ENCODE measurements at regions not wholly inside any gene's neighbourhood (a gene's known extent, or its start where the extent isn't known, plus 50 kb on each side); places are given as distances from the start of the nearest gene placed in this dataset.

- Histone ChIP-seq H3K27ac (ENCODE audit: low read depth in 2 of 2, low read length in 2 of 2) (no peak overlapping the region), H3K4me1 (ENCODE audit: control insufficient read depth in 2 of 2, insufficient read depth in 2 of 2, low read length in 2 of 2) (no peaks in the 10 kb centered on the region), H3K9me3 (ENCODE audit: control insufficient read depth in 2 of 2, low read length in 2 of 2) (no peaks in the 10 kb centered on the region), H3K36me3 (ENCODE audit: control insufficient read depth in 2 of 2, insufficient read depth in 2 of 2, low read length in 2 of 2) (no peaks in the 10 kb centered on the region), H3K9ac (ENCODE audit: low read depth in 1 of 2, low read length in 2 of 2) (no peak overlapping the region), H3K27me3 (ENCODE audit: control insufficient read depth in 2 of 2, insufficient read depth in 2 of 2, low read length in 2 of 2) (no peaks in the 10 kb centered on the region), H3K4me3 (ENCODE audit: low read length in 2 of 2) (no peak overlapping the region)
Measured at GRCh38 chr1:36638268-36638667, 155.6 kb upstream of the CSF3R start.

- no peaks in the 10 kb centered on the region for H3K36me3 ChIP-seq (ENCODE audit: control insufficient read depth in 2 of 2, insufficient read depth in 2 of 2, low read length in 2 of 2)
- H3K4me1 ChIP-seq (ENCODE audit: control insufficient read depth in 2 of 2, insufficient read depth in 2 of 2, low read length in 2 of 2): no peaks in the 10 kb centered on the region
- no peaks in the 10 kb centered on the region for H3K9me3 ChIP-seq (ENCODE audit: control insufficient read depth in 2 of 2, low read length in 2 of 2)
- H3K4me3 ChIP-seq (ENCODE audit: low read length in 2 of 2): no peak overlapping the region
- no peaks in the 10 kb centered on the region for H3K27me3 ChIP-seq (ENCODE audit: control insufficient read depth in 2 of 2, insufficient read depth in 2 of 2, low read length in 2 of 2)
- no peak overlapping the region for H3K27ac ChIP-seq (ENCODE audit: low read depth in 2 of 2, low read length in 2 of 2)
- H3K9ac ChIP-seq (ENCODE audit: low read depth in 1 of 2, low read length in 2 of 2): no peak overlapping the region
Measured at GRCh38 chr1:36636206-36636605, 153.5 kb upstream of the CSF3R start.

- Histone ChIP-seq H3K4me1 (ENCODE audit: control insufficient read depth in 2 of 2, insufficient read depth in 2 of 2, low read length in 2 of 2) (no peaks in the 10 kb centered on the region), H3K9me3 (ENCODE audit: control insufficient read depth in 2 of 2, low read length in 2 of 2) (no peaks in the 10 kb centered on the region), H3K9ac (ENCODE audit: low read depth in 1 of 2, low read length in 2 of 2) (no peak overlapping the region), H3K36me3 (ENCODE audit: control insufficient read depth in 2 of 2, insufficient read depth in 2 of 2, low read length in 2 of 2) (no peaks in the 10 kb centered on the region), H3K27me3 (ENCODE audit: control insufficient read depth in 2 of 2, insufficient read depth in 2 of 2, low read length in 2 of 2) (no peaks in the 10 kb centered on the region), H3K4me3 (ENCODE audit: low read length in 2 of 2) (no peak overlapping the region), H3K27ac (ENCODE audit: low read depth in 2 of 2, low read length in 2 of 2) (no peak overlapping the region)
Measured at GRCh38 chr1:36635284-36635683, 152.6 kb upstream of the CSF3R start.

- Histone ChIP-seq H3K9ac (ENCODE audit: low read depth in 1 of 2, low read length in 2 of 2) (no peak overlapping the region), H3K4me1 (ENCODE audit: control insufficient read depth in 2 of 2, insufficient read depth in 2 of 2, low read length in 2 of 2) (no peaks in the 10 kb centered on the region), H3K4me3 (ENCODE audit: low read length in 2 of 2) (no peak overlapping the region), H3K27ac (ENCODE audit: low read depth in 2 of 2, low read length in 2 of 2) (no peak overlapping the region), H3K27me3 (ENCODE audit: control insufficient read depth in 2 of 2, insufficient read depth in 2 of 2, low read length in 2 of 2) (peaks cover 0 to 2% of the 10 kb centered on the region in 2 donors), H3K9me3 (ENCODE audit: control insufficient read depth in 2 of 2, low read length in 2 of 2) (no peaks in the 10 kb centered on the region), H3K36me3 (ENCODE audit: control insufficient read depth in 2 of 2, insufficient read depth in 2 of 2, low read length in 2 of 2) (no peaks in the 10 kb centered on the region)
Measured at GRCh38 chr1:36628804-36629203, 146.1 kb upstream of the CSF3R start.

GRCh38 chr1:36626435-36626834 lies 143.7 kb upstream of the CSF3R start:
- Histone ChIP-seq H3K27me3 (ENCODE audit: control insufficient read depth in 2 of 2, insufficient read depth in 2 of 2, low read length in 2 of 2) (peaks cover 0 to 2% of the 10 kb centered on the region in 2 donors), H3K9ac (ENCODE audit: low read depth in 1 of 2, low read length in 2 of 2) (no peak overlapping the region)

GRCh38 chr1:36625935-36626310 lies 143.2 kb upstream of the CSF3R start:
- Histone ChIP-seq H3K4me1 (ENCODE audit: control insufficient read depth in 2 of 2, insufficient read depth in 2 of 2, low read length in 2 of 2) (no peaks in the 10 kb centered on the region), H3K9ac (ENCODE audit: low read depth in 1 of 2, low read length in 2 of 2) (no peak overlapping the region), H3K27me3 (ENCODE audit: control insufficient read depth in 2 of 2, insufficient read depth in 2 of 2, low read length in 2 of 2) (peaks cover 0 to 2% of the 10 kb centered on the region in 2 donors), H3K4me3 (ENCODE audit: low read length in 2 of 2) (no peak overlapping the region), H3K36me3 (ENCODE audit: control insufficient read depth in 2 of 2, insufficient read depth in 2 of 2, low read length in 2 of 2) (no peaks in the 10 kb centered on the region), H3K9me3 (ENCODE audit: control insufficient read depth in 2 of 2, low read length in 2 of 2) (no peaks in the 10 kb centered on the region), H3K27ac (ENCODE audit: low read depth in 2 of 2, low read length in 2 of 2) (no peak overlapping the region)

More at GRCh38 chr1:36626435-36626834, 143.7 kb upstream of the CSF3R start:
- H3K4me1 ChIP-seq (ENCODE audit: control insufficient read depth in 2 of 2, insufficient read depth in 2 of 2, low read length in 2 of 2): no peaks in the 10 kb centered on the region
- no peaks in the 10 kb centered on the region for H3K9me3 ChIP-seq (ENCODE audit: control insufficient read depth in 2 of 2, low read length in 2 of 2)
- no peak overlapping the region for H3K4me3 ChIP-seq (ENCODE audit: low read length in 2 of 2)
- H3K27ac ChIP-seq (ENCODE audit: low read depth in 2 of 2, low read length in 2 of 2): no peak overlapping the region
- H3K36me3 ChIP-seq (ENCODE audit: control insufficient read depth in 2 of 2, insufficient read depth in 2 of 2, low read length in 2 of 2): no peaks in the 10 kb centered on the region

GRCh38 chr1:36625253-36625934 lies 142.7 kb upstream of the CSF3R start:
- H3K36me3 ChIP-seq (ENCODE audit: control insufficient read depth in 2 of 2, insufficient read depth in 2 of 2, low read length in 2 of 2): no peaks in the 10 kb centered on the region
- H3K4me1 ChIP-seq (ENCODE audit: control insufficient read depth in 2 of 2, insufficient read depth in 2 of 2, low read length in 2 of 2): no peaks in the 10 kb centered on the region
- no peak overlapping the region for H3K9ac ChIP-seq (ENCODE audit: low read depth in 1 of 2, low read length in 2 of 2)
- peaks cover 0 to 2% of the 10 kb centered on the region in 2 donors for H3K27me3 ChIP-seq (ENCODE audit: control insufficient read depth in 2 of 2, insufficient read depth in 2 of 2, low read length in 2 of 2)
- H3K27ac ChIP-seq (ENCODE audit: low read depth in 2 of 2, low read length in 2 of 2): no peak overlapping the region
- no peaks in the 10 kb centered on the region for H3K9me3 ChIP-seq (ENCODE audit: control insufficient read depth in 2 of 2, low read length in 2 of 2)
- no peak overlapping the region for H3K4me3 ChIP-seq (ENCODE audit: low read length in 2 of 2)

- Histone ChIP-seq H3K9me3 (ENCODE audit: control insufficient read depth in 2 of 2, low read length in 2 of 2) (no peaks in the 10 kb centered on the region), H3K27ac (ENCODE audit: low read depth in 2 of 2, low read length in 2 of 2) (no peak overlapping the region), H3K36me3 (ENCODE audit: control insufficient read depth in 2 of 2, insufficient read depth in 2 of 2, low read length in 2 of 2) (no peaks in the 10 kb centered on the region)
Measured at GRCh38 chr1:36624466-36624865, 141.8 kb upstream of the CSF3R start.

GRCh38 chr1:36622741-36623648 lies 140.3 kb upstream of the CSF3R start:
- Histone ChIP-seq H3K36me3 (ENCODE audit: control insufficient read depth in 2 of 2, insufficient read depth in 2 of 2, low read length in 2 of 2) (no peaks in the 10 kb centered on the region), H3K27me3 (ENCODE audit: control insufficient read depth in 2 of 2, insufficient read depth in 2 of 2, low read length in 2 of 2) (peaks cover 0 to 2% of the 10 kb centered on the region in 2 donors), H3K9ac (ENCODE audit: low read depth in 1 of 2, low read length in 2 of 2) (no peak overlapping the region), H3K4me1 (ENCODE audit: control insufficient read depth in 2 of 2, insufficient read depth in 2 of 2, low read length in 2 of 2) (no peaks in the 10 kb centered on the region), H3K27ac (ENCODE audit: low read depth in 2 of 2, low read length in 2 of 2) (no peak overlapping the region), H3K9me3 (ENCODE audit: control insufficient read depth in 2 of 2, low read length in 2 of 2) (no peaks in the 10 kb centered on the region), H3K4me3 (ENCODE audit: low read length in 2 of 2) (no peak overlapping the region)

More at GRCh38 chr1:36624466-36624865, 141.8 kb upstream of the CSF3R start:
- no peak overlapping the region for H3K9ac ChIP-seq (ENCODE audit: low read depth in 1 of 2, low read length in 2 of 2)
- peaks cover 0 to 2% of the 10 kb centered on the region in 2 donors for H3K27me3 ChIP-seq (ENCODE audit: control insufficient read depth in 2 of 2, insufficient read depth in 2 of 2, low read length in 2 of 2)
- no peak overlapping the region for H3K4me3 ChIP-seq (ENCODE audit: low read length in 2 of 2)
- no peaks in the 10 kb centered on the region for H3K4me1 ChIP-seq (ENCODE audit: control insufficient read depth in 2 of 2, insufficient read depth in 2 of 2, low read length in 2 of 2)

GRCh38 chr1:36621531-36621930 lies 138.8 kb upstream of the CSF3R start:
- no peaks in the 10 kb centered on the region for H3K9me3 ChIP-seq (ENCODE audit: control insufficient read depth in 2 of 2, low read length in 2 of 2)
- no peak overlapping the region for H3K4me3 ChIP-seq (ENCODE audit: low read length in 2 of 2)
- H3K9ac ChIP-seq (ENCODE audit: low read depth in 1 of 2, low read length in 2 of 2): no peak overlapping the region
- H3K36me3 ChIP-seq (ENCODE audit: control insufficient read depth in 2 of 2, insufficient read depth in 2 of 2, low read length in 2 of 2): no peaks in the 10 kb centered on the region
- no peaks in the 10 kb centered on the region for H3K4me1 ChIP-seq (ENCODE audit: control insufficient read depth in 2 of 2, insufficient read depth in 2 of 2, low read length in 2 of 2)
- H3K27me3 ChIP-seq (ENCODE audit: control insufficient read depth in 2 of 2, insufficient read depth in 2 of 2, low read length in 2 of 2): no peaks in the 10 kb centered on the region
- no peak overlapping the region for H3K27ac ChIP-seq (ENCODE audit: low read depth in 2 of 2, low read length in 2 of 2)

Measured in mucosa of rectum (tissue), 2 donors.